ENCODE measurements at regions not wholly inside any gene's neighbourhood (a gene's known extent, or its start where the extent isn't known, plus 50 kb on each side); places are given as distances from the start of the nearest gene placed in this dataset.

DNA sequence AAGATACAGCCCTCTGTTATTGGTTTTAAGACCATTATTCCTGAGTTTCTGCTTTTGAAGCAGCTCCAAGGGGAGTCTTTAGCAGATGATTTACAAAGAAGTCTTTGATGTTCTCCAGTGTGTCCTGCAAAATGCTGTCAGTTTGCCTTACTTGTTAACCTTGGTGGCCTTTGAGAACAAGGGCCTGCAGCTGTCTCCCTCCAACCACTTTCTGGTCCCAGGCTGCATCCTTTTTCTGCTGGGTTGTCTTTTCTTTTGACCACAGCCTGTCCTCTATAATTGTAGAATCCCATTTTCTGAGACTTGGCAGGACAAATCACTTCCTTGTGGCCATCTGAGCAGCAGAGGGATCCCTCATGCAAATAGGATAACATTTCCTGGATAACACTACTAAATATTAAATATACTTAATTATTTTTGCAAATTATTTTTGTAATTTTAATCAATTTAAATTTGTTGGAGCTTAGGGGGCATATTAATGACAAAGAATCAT, 281.4 kb downstream of the DMRT2 start:
- DNase-seq: no peak
- H3K4me3 Mint-ChIP-seq: no peak overlapping the region
- no peak overlapping the region for H3K27ac Mint-ChIP-seq
- H3K36me3 Mint-ChIP-seq (ENCODE audit: low read depth): no peaks in the 10 kb centered on the region
- no peaks in the 10 kb centered on the region for H3K4me1 Mint-ChIP-seq
- no peak for ATAC-seq
- H3K9me3 ChIP-seq (ENCODE audit: control insufficient read depth, low read length, poor library complexity, severe bottlenecking): no peaks in the 10 kb centered on the region
- peaks cover 11% of the 10 kb centered on the region for H3K27me3 Mint-ChIP-seq

DNA sequence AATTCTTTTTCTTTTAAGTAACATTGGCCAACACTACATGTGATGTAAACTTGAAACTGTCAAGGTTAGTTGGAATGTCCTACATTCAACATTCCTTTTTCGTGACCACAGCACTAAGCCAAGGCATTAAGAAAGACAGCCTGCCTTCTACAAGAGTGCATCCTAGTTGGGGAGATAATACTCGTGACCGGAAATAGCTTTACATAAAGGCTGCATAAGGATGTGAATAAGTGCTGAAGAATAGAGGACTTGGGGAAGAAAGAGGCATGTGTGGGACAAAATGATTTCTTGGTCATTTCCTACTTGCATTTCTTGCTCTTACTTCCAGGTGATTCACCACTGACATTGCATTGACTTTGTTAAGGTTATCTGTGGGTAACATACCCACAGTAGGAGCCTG, 282.0 kb downstream of the DMRT2 start:
- no peaks in the 10 kb centered on the region for H3K36me3 Mint-ChIP-seq (ENCODE audit: low read depth)
- no peaks in the 10 kb centered on the region for H3K4me1 Mint-ChIP-seq
- no peak overlapping the region for H3K4me3 Mint-ChIP-seq
- peaks cover 11% of the 10 kb centered on the region for H3K27me3 Mint-ChIP-seq
- DNase-seq: no peak
- no peak overlapping the region for H3K27ac Mint-ChIP-seq
- no peak for ATAC-seq
- no peaks in the 10 kb centered on the region for H3K9me3 ChIP-seq (ENCODE audit: control insufficient read depth, low read length, poor library complexity, severe bottlenecking)

DNA sequence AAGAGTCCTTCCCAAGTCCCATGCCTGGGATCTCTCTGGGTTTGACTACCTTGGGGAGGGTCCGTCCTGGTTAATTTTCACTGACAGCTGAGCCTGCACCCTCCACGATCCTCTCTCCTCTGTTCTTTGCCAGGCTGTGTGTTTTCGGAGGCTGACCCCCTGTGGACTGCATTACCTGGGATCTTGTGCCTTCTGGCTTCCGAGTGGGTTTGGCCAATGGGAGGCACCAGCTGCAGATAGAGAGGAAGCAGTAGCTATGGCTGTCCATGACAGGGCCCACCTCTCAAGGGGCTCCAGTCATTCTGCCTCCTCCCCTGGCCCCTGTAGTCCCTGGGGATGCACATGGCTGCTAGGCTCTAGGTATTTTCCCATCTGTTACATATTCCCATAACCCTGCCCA, 285.0 kb downstream of the DMRT2 start:
- Mint-ChIP-seq H3K27ac (no peak overlapping the region), H3K4me3 (no peak overlapping the region), H3K4me1 (no peaks in the 10 kb centered on the region), H3K36me3 (ENCODE audit: low read depth) (no peaks in the 10 kb centered on the region), H3K27me3 (peaks cover 11% of the 10 kb centered on the region)
- DNase-seq (no peak), ATAC-seq (no peak)
- no peaks in the 10 kb centered on the region for H3K9me3 ChIP-seq (ENCODE audit: control insufficient read depth, low read length, poor library complexity, severe bottlenecking)

DNA sequence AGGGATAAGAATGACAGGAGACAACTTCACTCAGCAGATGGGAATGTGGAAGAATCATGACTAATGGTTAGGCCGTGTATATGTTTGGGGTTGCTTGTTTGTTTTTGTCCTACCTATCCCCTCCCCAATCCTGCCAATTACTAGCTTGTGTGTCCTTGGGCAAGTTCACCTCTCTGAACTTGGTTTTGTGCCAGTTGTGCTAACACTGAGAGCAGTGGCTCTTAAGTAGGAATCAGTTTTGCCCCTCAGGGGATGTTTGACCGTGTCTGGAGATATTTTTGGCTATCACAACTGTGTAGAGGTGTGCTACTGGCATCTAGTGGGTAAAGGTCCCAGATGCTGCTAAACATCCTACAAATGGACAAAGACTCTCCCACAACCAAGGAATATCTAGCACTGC, 287.0 kb downstream of the DMRT2 start:
- no peak overlapping the region for H3K4me3 Mint-ChIP-seq
- peaks cover 11% of the 10 kb centered on the region for H3K27me3 Mint-ChIP-seq
- no peak overlapping the region for H3K27ac Mint-ChIP-seq
- H3K9me3 ChIP-seq (ENCODE audit: control insufficient read depth, low read length, poor library complexity, severe bottlenecking): no peaks in the 10 kb centered on the region
- ATAC-seq (no peak), DNase-seq (no peak)
- H3K4me1 Mint-ChIP-seq: no peaks in the 10 kb centered on the region
- no peaks in the 10 kb centered on the region for H3K36me3 Mint-ChIP-seq (ENCODE audit: low read depth)

DNA sequence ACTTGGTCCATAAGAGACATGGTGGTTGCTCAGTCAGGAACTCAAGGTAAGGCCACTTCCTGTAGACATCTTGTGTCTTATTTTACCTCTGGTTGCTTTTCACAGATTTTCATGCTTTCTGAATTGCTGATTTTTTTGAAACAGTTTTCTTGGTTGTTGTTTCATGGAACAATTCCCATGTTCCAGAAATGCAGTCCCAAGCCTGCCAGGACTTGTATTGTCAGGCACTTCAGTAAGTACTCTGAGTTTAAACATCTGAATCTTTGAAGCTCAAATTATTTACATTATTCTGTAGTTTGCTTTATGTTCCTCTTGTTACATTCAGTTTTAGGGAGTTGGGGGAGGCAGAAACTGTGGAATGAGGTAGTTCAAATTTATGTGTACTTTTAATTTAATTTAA, 290.2 kb downstream of the DMRT2 start:
- ATAC-seq (no peak), DNase-seq (no peak)
- no peak overlapping the region for H3K4me3 Mint-ChIP-seq
- no peaks in the 10 kb centered on the region for H3K36me3 Mint-ChIP-seq (ENCODE audit: low read depth)
- H3K27me3 Mint-ChIP-seq: peaks cover under 1% of the 10 kb centered on the region
- H3K4me1 Mint-ChIP-seq: no peaks in the 10 kb centered on the region
- H3K9me3 ChIP-seq (ENCODE audit: control insufficient read depth, low read length, poor library complexity, severe bottlenecking): no peaks in the 10 kb centered on the region
- H3K27ac Mint-ChIP-seq: no peak overlapping the region

DNA sequence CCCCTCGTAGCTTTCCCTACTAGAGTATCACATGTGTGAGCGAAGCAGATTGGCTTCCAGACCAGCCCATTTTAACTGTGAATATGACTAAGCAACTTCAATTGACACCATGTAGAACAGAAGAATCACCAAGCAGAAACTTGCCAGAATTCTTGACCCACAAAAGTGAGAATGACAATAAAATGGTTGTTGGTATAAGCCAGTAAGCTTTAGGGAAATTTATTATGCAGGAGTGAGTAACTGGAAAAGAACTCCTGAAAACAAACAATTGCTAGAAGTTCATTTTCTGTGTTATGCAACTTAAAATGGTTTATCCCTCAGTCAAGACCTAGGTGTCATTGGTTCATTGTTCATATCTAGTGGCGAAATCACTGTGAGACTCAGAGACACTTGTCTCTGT, 303.1 kb downstream of the DMRT2 start:
- Mint-ChIP-seq H3K36me3 (ENCODE audit: low read depth) (no peaks in the 10 kb centered on the region), H3K4me1 (no peaks in the 10 kb centered on the region), H3K27ac (no peak overlapping the region), H3K4me3 (no peak overlapping the region), H3K27me3 (peaks cover 14% of the 10 kb centered on the region)
- no peak for ATAC-seq
- DNase-seq: no peak
- no peaks in the 10 kb centered on the region for H3K9me3 ChIP-seq (ENCODE audit: control insufficient read depth, low read length, poor library complexity, severe bottlenecking)

DNA sequence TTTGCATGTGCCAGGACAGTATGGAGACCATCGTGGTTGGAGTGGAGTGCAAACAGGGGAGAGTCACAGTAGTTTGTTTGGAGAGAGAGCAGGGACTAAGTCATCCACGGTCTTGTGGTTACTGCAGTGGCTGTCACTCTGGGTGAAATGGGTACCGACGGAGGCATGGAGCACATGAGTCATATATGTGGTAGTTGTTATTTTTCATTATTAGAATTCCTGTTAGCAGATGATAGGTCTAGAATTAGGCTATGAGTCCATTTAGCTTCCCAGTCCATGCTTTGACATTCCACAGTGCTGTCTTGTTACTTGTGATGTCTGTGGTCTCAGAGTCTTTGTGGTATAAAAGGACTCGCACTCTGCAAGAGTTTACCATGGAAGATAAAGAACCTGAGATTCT, 303.9 kb downstream of the DMRT2 start:
- H3K9me3 ChIP-seq (ENCODE audit: control insufficient read depth, low read length, poor library complexity, severe bottlenecking): no peaks in the 10 kb centered on the region
- ATAC-seq (no peak), DNase-seq (no peak)
- H3K27ac Mint-ChIP-seq: no peak overlapping the region
- H3K4me3 Mint-ChIP-seq: no peak overlapping the region
- no peaks in the 10 kb centered on the region for H3K4me1 Mint-ChIP-seq
- H3K27me3 Mint-ChIP-seq: peaks cover 14% of the 10 kb centered on the region
- H3K36me3 Mint-ChIP-seq (ENCODE audit: low read depth): no peaks in the 10 kb centered on the region

DNA sequence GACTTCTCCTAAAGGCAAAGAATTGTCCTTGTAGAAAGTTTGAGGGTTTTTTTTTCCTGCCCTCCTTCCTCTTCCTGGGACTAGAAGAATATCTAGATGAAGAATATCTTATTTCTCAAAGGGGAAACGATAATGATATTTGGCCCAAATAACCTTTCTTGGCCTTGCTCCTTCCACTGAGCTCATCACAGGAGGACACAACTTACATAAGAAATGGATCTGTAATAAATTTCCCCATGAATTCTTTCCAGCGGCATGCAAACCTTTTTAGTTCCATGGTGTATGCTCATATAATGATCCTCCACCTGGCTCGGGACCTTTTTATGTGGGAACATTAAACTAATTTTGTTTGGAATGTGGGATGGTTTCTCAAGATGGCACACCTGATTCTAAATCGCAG, 304.4 kb downstream of the DMRT2 start:
- ATAC-seq (no peak), DNase-seq (no peak)
- no peak overlapping the region for H3K4me3 Mint-ChIP-seq
- H3K27me3 Mint-ChIP-seq: peaks cover 14% of the 10 kb centered on the region
- no peaks in the 10 kb centered on the region for H3K4me1 Mint-ChIP-seq
- H3K9me3 ChIP-seq (ENCODE audit: control insufficient read depth, low read length, poor library complexity, severe bottlenecking): no peaks in the 10 kb centered on the region
- no peak overlapping the region for H3K27ac Mint-ChIP-seq
- H3K36me3 Mint-ChIP-seq (ENCODE audit: low read depth): no peaks in the 10 kb centered on the region

DNA sequence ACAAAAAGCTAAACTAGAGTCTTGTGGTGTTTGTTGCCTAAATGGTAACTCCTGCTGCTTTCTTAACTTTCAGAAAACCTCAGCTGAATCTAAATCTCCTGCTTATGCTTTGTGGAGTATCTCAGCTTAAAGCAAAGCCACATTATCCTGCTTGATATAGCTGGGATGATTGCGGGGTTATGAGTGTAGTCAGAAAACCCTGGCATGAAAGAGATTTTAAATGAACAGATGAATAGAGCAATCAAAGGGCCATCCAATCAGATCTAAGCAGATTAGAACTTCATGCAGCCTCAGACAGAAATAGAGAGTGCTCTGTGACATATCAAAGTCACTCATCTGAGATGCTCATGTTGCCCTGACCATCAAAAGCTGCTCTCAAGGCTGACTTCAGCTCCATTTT, 305.5 kb downstream of the DMRT2 start:
- no peak for DNase-seq
- H3K27ac Mint-ChIP-seq: no peak overlapping the region
- H3K9me3 ChIP-seq (ENCODE audit: control insufficient read depth, low read length, poor library complexity, severe bottlenecking): no peaks in the 10 kb centered on the region
- ATAC-seq: no peak
- H3K4me3 Mint-ChIP-seq: no peak overlapping the region
- peaks cover 12% of the 10 kb centered on the region for H3K27me3 Mint-ChIP-seq
- no peaks in the 10 kb centered on the region for H3K4me1 Mint-ChIP-seq
- H3K36me3 Mint-ChIP-seq (ENCODE audit: low read depth): no peaks in the 10 kb centered on the region

DNA sequence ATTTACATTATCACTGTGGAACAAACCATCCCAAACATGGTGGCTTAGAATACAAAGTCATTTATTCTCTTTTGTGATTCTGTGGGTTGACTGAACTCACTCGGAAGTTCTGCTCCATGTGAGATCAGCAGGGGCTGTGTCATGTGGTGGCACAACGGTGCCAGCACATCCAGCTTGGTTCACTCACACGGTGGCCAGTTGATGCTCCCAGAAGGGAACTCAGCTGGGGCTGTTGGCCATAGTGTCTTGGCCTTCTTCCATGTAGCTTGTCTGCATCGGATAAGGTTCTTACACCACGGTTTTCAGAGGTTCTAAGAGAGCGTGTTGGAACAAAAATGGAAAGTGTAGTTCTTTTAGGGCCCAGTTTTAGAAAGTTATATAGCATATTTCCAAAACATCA, 312.7 kb downstream of the DMRT2 start:
- Mint-ChIP-seq H3K27ac (no peak overlapping the region), H3K4me1 (peaks cover 2% of the 10 kb centered on the region), H3K36me3 (ENCODE audit: low read depth) (no peaks in the 10 kb centered on the region), H3K27me3 (no peaks in the 10 kb centered on the region), H3K4me3 (no peak overlapping the region)
- DNase-seq (no peak), ATAC-seq (no peak)
- no peaks in the 10 kb centered on the region for H3K9me3 ChIP-seq (ENCODE audit: control insufficient read depth, low read length, poor library complexity, severe bottlenecking)

DNA sequence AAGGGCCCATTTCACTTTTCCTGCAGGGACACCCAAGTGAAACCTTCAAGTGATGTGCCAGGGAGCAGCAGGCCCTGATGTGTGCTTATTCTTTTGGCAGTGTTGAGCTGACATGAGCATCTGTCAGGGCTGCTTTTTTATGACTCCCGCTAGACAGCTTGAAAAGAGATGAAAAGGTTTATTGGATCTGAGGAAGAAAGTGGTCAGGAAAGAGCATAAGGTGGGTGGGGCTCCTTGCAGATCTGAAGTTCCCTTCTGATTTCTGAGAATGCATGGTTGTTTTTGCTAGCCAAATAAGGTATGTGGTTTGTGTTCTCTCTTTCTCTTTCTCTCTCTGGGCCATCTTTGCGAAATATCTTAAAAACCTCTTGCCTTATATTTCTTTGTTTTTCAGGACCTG, 316.1 kb downstream of the DMRT2 start:
- DNase-seq (no peak), ATAC-seq (peak; percentile 27)
- Mint-ChIP-seq H3K4me3 (peak overlapping the region; percentile 2), H3K36me3 (ENCODE audit: low read depth) (no peaks in the 10 kb centered on the region), H3K27me3 (no peaks in the 10 kb centered on the region), H3K4me1 (peaks cover 2% of the 10 kb centered on the region), H3K27ac (no peak overlapping the region)
- H3K9me3 ChIP-seq (ENCODE audit: control insufficient read depth, low read length, poor library complexity, severe bottlenecking): no peaks in the 10 kb centered on the region

DNA sequence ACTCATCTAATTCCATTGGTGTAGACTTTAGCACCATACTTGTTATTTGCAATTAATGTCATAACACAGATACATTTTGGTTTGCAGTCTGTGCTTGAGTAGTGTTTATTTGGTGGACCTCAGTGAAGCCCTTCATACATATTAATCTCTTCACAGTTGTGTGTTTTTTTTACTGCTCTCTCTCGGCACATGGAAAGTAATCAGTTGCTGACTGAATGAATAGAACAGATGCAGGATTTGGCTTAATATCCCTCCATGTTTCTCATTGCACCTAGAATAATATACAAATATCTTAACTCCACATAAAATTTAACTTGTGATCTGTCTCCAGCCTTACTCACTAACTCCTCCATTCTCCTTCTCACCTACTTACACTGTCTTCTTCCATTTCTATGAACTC, 319.1 kb downstream of the DMRT2 start:
- Mint-ChIP-seq H3K4me1 (peaks cover 2% of the 10 kb centered on the region), H3K36me3 (ENCODE audit: low read depth) (no peaks in the 10 kb centered on the region), H3K27me3 (no peaks in the 10 kb centered on the region), H3K27ac (no peak overlapping the region), H3K4me3 (no peak overlapping the region)
- H3K9me3 ChIP-seq (ENCODE audit: control insufficient read depth, low read length, poor library complexity, severe bottlenecking): no peaks in the 10 kb centered on the region
- ATAC-seq: no peak
- DNase-seq: no peak

DNA sequence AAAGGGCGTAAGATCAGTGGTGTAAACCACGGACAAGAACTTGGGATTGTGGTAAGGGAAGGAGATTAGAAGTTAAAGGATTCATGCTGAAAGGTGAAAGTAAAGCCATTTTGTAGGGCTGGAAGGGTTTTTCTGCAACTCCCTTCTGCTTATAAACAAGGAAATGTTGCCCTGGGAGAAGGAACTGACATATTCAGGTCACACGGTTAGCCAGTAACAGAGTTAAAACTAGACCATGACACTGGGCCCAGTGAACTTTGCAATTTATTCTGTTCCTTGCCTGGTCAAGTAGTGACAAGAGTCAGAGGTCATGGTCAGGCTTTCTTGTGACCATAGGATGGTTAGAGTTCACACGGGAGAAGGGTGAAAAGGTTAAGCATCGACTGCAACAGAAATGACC, 323.3 kb downstream of the DMRT2 start:
- no peaks in the 10 kb centered on the region for H3K27me3 Mint-ChIP-seq
- no peaks in the 10 kb centered on the region for H3K4me1 Mint-ChIP-seq
- ATAC-seq: no peak
- DNase-seq: no peak
- no peak overlapping the region for H3K27ac Mint-ChIP-seq
- H3K36me3 Mint-ChIP-seq (ENCODE audit: low read depth): no peaks in the 10 kb centered on the region
- H3K9me3 ChIP-seq (ENCODE audit: control insufficient read depth, low read length, poor library complexity, severe bottlenecking): no peaks in the 10 kb centered on the region
- no peak overlapping the region for H3K4me3 Mint-ChIP-seq

DNA sequence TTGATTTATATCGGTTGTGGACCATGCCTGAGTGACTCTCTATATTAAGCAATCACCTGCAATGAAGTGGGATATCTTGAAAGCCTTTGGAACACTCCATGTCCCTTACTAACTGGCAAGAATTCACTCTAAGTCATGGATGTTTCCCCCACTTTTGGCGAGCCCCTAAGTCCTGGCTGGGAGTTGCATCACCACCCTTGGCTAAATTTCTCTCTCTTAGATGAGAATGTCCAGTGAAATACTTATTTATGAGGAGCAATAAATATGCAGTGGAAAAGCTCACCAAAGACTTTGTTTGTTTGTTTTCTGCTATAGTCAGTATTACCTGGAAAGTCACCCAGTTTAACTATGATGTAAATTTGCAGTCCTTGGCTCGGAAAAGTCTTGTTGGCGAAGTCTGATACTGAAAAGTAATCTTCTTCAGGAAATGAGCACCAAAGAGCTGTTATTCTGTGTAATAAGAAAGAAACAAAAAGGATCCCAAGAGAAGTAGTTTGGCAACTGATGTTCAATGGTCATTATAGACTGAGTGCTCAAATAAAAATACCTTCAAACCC, 333.8 kb downstream of the DMRT2 start:
- Mint-ChIP-seq H3K4me3 (no peak overlapping the region), H3K27ac (no peak overlapping the region), H3K4me1 (no peaks in the 10 kb centered on the region), H3K36me3 (ENCODE audit: low read depth) (no peaks in the 10 kb centered on the region), H3K27me3 (peaks cover 4% of the 10 kb centered on the region)
- ATAC-seq: no peak
- no peak for DNase-seq
- no peaks in the 10 kb centered on the region for H3K9me3 ChIP-seq (ENCODE audit: control insufficient read depth, low read length, poor library complexity, severe bottlenecking)
